GM10266 (cell line): ENCODE measurements at regions not wholly inside any gene's neighbourhood (a gene's known extent, or its start where the extent isn't known, plus 50 kb on each side); places are given as distances from the start of the nearest gene placed in this dataset.

Experiments
- DNase-seq: peaks from one replicate; pipeline ENCODE4 v3.0.0; 2012; ENCODE audit errors: extremely low spot score
- TF ChIP-seq, protein P1 (sequence below): IDR thresholded peaks from 2 replicates; pipeline ENCODE4 v1.5.1; 2012; ENCODE audit warnings: mild to moderate bottlenecking, low read depth; ENCODE audit not compliant: control insufficient read depth, insufficient read depth; ENCODE audit errors: missing control alignments

DNA sequence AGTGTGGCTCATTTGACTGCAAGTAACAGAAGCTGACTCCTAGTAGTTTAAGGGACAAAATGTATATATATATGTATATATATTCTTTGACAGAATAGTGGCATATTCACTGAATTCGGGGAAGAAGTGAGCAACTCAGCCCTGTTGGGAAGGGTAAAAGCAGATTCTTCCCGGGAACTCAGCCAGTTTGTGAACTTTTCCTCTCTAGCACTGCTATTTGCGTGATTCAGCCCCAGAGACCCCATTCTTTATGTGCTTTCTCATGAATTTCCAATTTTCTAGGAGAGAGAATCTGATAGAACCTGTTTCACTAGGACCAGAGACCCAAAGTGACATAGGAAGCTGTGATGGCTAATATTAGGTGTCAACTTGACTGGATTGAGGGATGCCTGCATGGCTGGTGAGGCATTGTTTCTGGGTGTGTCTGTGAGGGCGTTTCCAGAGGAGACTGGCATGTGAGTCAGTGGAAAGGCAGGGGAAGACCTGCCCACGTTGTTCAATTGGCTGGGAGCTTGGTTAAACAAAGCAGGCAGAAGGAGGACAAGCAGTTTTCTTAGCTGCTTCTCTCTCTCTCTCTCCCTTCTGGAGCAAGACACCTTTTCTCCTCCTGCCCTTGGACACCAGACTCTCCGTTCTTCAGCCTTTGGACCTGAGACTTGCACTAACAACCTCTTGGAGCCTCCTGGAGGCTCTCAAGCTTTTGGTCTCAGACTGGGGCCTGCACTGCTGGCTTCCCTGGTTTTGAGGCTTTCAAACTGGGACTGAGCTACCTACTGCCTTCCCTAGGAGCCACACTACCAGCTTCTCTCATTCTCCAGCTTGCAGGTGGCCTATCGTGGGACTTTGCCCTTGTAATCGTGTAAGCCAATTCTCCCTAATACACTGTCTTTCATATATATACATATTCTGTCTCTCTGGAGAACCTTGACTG, 93.4 kb upstream of the KCNK1 start:
- no peak for DNase-seq

DNA sequence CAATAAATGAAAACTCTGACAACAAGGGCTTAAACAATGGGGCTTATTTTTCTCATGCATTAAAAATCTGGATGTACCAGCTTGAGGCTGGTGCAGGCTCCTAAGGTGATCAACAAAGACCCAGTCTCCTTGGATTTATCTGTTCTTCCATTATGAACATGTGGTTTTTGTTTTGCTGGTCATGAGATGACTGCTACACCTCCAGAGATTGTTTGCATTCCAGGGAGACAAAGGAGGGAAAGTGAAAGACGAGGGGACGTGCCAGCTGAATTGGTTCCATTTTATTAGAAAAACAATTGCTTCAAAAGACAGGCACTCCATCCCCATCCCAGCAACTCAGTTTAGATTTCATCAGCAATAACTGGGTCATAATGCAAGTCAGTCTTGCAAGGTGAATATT, 90.9 kb upstream of the KCNK1 start:
- TF ChIP-seq, protein P1, sequence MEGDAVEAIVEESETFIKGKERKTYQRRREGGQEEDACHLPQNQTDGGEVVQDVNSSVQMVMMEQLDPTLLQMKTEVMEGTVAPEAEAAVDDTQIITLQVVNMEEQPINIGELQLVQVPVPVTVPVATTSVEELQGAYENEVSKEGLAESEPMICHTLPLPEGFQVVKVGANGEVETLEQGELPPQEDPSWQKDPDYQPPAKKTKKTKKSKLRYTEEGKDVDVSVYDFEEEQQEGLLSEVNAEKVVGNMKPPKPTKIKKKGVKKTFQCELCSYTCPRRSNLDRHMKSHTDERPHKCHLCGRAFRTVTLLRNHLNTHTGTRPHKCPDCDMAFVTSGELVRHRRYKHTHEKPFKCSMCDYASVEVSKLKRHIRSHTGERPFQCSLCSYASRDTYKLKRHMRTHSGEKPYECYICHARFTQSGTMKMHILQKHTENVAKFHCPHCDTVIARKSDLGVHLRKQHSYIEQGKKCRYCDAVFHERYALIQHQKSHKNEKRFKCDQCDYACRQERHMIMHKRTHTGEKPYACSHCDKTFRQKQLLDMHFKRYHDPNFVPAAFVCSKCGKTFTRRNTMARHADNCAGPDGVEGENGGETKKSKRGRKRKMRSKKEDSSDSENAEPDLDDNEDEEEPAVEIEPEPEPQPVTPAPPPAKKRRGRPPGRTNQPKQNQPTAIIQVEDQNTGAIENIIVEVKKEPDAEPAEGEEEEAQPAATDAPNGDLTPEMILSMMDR = no peak
- no peak for DNase-seq

More for the DNA sequence above, 93.4 kb upstream of the KCNK1 start:
- TF ChIP-seq, protein P1 = no peak

DNA sequence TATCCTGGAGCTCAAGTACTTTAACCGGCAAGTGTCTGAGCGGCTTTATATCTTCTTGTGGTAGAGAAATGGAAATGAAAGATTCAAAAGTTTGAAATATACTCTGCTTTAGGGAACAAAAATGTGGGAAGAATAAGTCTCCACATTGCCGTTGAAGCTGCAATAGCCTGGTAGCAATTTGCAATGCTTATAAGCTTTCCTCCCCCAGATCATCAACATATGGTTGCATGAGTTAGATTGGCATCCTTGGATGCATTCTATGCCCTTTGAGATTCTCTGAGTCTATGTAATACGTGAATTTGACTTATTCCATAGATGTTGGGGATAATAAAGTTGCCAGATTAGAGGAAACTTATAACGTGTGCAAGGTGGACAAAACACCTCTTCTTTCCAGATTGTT, 86.1 kb upstream of the KCNK1 start:
- DNase-seq = no peak
- TF ChIP-seq, protein P1 = no peak

DNA sequence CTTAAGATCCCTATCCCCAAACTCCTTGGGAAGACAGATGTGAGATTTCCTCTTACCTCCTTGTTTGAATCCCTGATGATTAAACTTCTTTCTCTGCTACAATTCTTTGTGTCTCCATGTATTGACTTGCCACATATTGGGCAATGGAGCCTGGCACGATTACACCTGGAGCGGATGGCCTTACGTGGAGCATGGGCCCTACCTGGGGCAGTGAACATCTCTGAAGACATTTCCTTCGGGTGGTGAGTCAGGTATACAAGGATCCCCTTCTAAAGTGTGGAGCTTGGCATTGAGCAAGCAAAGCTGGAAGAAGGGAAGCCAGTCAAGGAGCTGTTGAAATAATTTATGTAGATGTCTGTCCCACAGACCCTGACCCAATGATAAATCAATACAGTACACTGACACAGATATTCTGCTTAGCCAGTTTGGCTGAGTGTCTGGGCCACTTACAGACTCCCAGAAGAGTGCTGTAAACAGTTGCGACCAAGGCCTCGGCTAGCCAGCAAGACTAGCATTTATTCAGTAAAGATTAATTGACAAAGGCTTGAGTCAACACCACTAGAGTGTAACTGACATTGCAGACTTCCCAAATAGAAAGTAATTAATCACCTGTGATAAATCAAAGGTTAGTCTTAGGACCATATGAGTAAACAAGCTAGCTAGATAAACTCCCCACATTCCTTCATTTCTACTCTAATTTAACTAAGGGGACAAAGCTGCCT, 83.1 kb upstream of the KCNK1 start:
- TF ChIP-seq, protein P1 = no peak
- DNase-seq = no peak

DNA sequence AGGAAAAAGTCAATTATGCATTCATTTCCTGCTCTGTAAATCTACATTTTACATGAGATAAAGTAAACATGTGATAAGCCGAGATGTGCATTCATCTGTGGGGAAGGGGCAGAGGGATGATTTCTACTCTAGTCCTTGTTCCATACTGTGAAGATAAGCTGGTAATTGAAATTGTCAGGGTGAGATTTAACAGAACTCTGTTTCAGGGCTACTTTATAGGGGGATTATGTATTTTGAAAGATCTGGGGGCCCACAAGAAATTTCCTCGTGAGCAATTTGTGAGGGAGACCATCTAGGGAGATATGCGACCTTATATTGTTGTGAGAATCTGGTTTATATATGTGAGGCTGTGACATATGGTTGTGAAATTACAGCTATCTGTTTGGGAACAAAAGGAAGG, 73.1 kb upstream of the KCNK1 start:
- DNase-seq = no peak
- TF ChIP-seq, protein P1 = no peak

DNA sequence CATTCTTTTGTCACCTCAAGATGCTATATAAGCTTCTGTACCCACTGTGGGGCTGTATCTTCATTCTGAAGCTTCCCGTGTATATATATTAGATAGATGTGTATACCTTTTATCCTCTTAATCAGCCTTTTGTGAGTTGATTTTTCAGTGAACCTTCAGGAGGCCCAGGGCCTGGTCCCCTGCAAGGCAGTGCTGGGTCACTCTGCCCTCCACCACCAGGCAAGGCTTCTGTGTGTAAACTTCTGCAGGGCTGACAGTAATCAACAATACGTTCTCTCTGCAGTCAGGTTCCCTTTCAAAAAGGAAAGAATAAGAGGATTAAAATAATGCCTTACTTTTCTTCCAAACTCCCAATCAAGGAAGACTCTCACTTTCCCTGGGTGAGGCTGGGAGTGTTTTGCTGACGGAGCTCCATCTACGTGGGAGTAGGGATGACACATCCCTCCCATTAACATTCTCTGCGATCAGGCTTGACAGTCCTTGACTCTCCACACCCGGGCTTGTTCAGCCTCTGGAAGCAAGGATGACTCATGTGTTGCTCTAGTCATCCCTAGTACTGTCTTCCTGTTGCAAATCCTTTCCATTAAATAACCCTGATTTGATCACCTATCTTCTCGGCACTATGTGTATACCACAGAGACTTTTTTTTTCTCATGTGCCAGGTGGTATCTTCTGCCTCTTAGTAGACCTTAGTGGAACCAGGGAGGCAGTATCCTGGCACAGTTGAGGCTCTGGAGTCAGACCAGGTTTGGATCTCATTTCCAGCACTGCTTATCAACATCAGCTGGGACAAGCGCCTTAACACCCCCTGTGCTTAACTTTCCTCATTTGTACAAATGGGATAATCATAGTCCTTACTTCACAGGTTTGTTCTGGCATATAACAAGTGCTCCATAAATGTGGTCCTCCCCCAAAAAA, 70.3 kb upstream of the KCNK1 start:
- TF ChIP-seq, protein P1 = no peak

More for the DNA sequence above, 70.3 kb upstream of the KCNK1 start:
- no peak for DNase-seq
